ENCODE measurements at regions not wholly inside any gene's neighbourhood (a gene's known extent, or its start where the extent isn't known, plus 50 kb on each side); places are given as distances from the start of the nearest gene placed in this dataset.

DNA sequence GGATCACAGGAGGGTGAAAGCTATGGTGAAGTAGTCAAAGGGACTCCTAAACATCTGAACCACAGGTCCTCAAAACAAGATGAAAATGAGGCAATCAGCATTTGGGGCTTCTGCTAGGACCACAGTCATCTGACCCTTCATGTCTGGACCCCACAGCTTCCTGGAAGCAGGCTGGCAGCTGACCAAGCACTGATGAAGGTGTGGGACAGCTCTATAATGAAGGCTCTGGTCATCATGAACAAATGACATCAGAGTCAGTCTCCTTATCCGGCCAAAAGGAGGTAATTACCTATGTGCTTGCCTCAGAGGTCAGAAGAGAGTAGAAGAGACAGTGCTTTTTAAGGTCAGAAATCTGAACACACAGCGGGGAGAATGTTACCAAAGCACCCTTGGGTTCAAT is 101.2 kb upstream of the GNAO1 start:
- Mint-ChIP-seq H3K27me3 (ENCODE audit: low read depth in 2 of 2) (peaks cover 4 to 9% of the 10 kb centered on the region in 2 donors), H3K4me3 (no peak overlapping the region), H3K36me3 (no peaks in the 10 kb centered on the region), H3K9me3 (no peaks in the 10 kb centered on the region), H3K27ac (no peak overlapping the region), H3K4me1 (no peaks in the 10 kb centered on the region)
- ATAC-seq (no peak), DNase-seq (no peak)
- H3K4me1 ChIP-seq (ENCODE audit: control insufficient read depth, insufficient read depth, low read length), result no peaks in the 10 kb centered on the region
- H3K27ac ChIP-seq (ENCODE audit: low read length), result no peak overlapping the region
- 76% methylated on average over 2 of the region's 2 CpGs for WGBS (ENCODE audit: insufficient coverage)
- H3K27me3 ChIP-seq (ENCODE audit: control insufficient read depth, insufficient read depth, low read length), result no peaks in the 10 kb centered on the region
- TF ChIP-seq, protein P1, sequence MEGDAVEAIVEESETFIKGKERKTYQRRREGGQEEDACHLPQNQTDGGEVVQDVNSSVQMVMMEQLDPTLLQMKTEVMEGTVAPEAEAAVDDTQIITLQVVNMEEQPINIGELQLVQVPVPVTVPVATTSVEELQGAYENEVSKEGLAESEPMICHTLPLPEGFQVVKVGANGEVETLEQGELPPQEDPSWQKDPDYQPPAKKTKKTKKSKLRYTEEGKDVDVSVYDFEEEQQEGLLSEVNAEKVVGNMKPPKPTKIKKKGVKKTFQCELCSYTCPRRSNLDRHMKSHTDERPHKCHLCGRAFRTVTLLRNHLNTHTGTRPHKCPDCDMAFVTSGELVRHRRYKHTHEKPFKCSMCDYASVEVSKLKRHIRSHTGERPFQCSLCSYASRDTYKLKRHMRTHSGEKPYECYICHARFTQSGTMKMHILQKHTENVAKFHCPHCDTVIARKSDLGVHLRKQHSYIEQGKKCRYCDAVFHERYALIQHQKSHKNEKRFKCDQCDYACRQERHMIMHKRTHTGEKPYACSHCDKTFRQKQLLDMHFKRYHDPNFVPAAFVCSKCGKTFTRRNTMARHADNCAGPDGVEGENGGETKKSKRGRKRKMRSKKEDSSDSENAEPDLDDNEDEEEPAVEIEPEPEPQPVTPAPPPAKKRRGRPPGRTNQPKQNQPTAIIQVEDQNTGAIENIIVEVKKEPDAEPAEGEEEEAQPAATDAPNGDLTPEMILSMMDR (IDR thresholded peaks at IDR 0.05), result no peak
- H3K4me3 ChIP-seq (ENCODE audit: low read length), result no peak overlapping the region
- H3K9me3 ChIP-seq (ENCODE audit: control insufficient read depth, insufficient read depth, low read length), result no peaks in the 10 kb centered on the region
- intact Hi-C loops (cut with micrococcal nuclease), result no loop called here
- H3K36me3 ChIP-seq (ENCODE audit: control insufficient read depth, insufficient read depth, low read length), result no peaks in the 10 kb centered on the region

DNA sequence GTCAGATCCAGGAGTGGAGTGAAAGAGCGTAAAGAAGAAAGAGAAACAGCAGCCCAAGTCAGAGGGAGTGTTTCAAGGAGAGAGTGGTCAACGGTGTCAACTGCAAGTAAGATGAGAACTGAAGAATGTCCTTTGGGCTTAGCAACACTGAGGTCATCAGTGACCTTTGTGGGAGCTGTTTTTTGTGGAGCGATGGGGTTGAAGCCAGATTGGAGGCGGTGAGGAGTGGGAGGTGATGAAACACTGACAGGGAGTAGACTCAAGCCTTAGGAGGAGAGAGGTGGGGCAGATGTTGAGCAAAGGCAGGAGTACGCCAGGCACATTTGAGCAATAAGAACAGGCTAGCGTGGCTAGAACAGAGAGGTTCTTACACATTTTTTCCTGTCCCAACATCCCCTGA is 103.7 kb upstream of the GNAO1 start:
- Histone ChIP-seq H3K27ac (ENCODE audit: low read length) (no peak overlapping the region), H3K4me1 (ENCODE audit: control insufficient read depth, insufficient read depth, low read length) (no peaks in the 10 kb centered on the region), H3K4me3 (ENCODE audit: low read length) (no peak overlapping the region), H3K36me3 (ENCODE audit: control insufficient read depth, insufficient read depth, low read length) (no peaks in the 10 kb centered on the region), H3K27me3 (ENCODE audit: control insufficient read depth, insufficient read depth, low read length) (no peaks in the 10 kb centered on the region), H3K9me3 (ENCODE audit: control insufficient read depth, insufficient read depth, low read length) (no peaks in the 10 kb centered on the region)
- Mint-ChIP-seq H3K9me3 (no peaks in the 10 kb centered on the region), H3K4me1 (no peaks in the 10 kb centered on the region), H3K4me3 (no peak overlapping the region), H3K27ac (no peak overlapping the region), H3K36me3 (no peaks in the 10 kb centered on the region), H3K27me3 (ENCODE audit: low read depth in 2 of 2) (peaks cover 10 to 14% of the 10 kb centered on the region in 2 donors)
- 91% methylated on average over 6 of the region's 6 CpGs for whole genome bisulfite sequencing (ENCODE audit: insufficient coverage)
- intact Hi-C loops (cut with micrococcal nuclease), result no loop called here
- DNase-seq (no peak), ATAC-seq (no peak)
- TF ChIP-seq, protein P1 (IDR thresholded peaks at IDR 0.05), result no peak

DNA sequence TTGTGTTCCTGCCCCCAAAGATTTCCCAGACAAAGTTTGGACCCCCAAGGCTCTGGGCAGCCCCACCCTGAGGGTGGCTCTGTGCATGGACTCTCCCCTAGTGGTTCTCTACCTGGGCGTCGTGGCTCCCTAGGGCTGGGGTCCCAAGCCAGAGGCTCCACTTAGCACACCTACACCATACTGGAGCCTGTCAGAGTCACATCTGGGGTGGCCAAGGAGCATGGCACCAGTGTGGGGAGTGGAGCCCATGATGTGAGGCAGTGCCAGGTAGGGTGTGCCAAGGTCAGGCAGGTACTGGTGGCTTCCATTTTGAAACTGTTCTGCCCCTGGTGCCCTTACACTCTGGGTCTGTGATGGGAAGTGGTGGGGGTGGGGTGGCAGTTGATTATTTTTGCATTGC is 109.9 kb upstream of the GNAO1 start:
- ATAC-seq (no peak), DNase-seq (no peak)
- TF ChIP-seq, protein P1 (IDR thresholded peaks at IDR 0.05), result no peak
- Mint-ChIP-seq H3K36me3 (no peaks in the 10 kb centered on the region), H3K4me1 (no peaks in the 10 kb centered on the region), H3K4me3 (no peak overlapping the region), H3K27me3 (ENCODE audit: low read depth in 2 of 2) (peaks cover 6 to 13% of the 10 kb centered on the region in 2 donors), H3K27ac (no peak overlapping the region), H3K9me3 (no peaks in the 10 kb centered on the region)
- Histone ChIP-seq H3K4me3 (ENCODE audit: low read length) (no peak overlapping the region), H3K27ac (ENCODE audit: low read length) (no peak overlapping the region), H3K36me3 (ENCODE audit: control insufficient read depth, insufficient read depth, low read length) (no peaks in the 10 kb centered on the region), H3K4me1 (ENCODE audit: control insufficient read depth, insufficient read depth, low read length) (no peaks in the 10 kb centered on the region), H3K9me3 (ENCODE audit: control insufficient read depth, insufficient read depth, low read length) (no peaks in the 10 kb centered on the region), H3K27me3 (ENCODE audit: control insufficient read depth, insufficient read depth, low read length) (no peaks in the 10 kb centered on the region)
- intact Hi-C loops (cut with micrococcal nuclease), result no loop called here
- 92% methylated on average over 2 of the region's 2 CpGs for WGBS (ENCODE audit: insufficient coverage)

DNA sequence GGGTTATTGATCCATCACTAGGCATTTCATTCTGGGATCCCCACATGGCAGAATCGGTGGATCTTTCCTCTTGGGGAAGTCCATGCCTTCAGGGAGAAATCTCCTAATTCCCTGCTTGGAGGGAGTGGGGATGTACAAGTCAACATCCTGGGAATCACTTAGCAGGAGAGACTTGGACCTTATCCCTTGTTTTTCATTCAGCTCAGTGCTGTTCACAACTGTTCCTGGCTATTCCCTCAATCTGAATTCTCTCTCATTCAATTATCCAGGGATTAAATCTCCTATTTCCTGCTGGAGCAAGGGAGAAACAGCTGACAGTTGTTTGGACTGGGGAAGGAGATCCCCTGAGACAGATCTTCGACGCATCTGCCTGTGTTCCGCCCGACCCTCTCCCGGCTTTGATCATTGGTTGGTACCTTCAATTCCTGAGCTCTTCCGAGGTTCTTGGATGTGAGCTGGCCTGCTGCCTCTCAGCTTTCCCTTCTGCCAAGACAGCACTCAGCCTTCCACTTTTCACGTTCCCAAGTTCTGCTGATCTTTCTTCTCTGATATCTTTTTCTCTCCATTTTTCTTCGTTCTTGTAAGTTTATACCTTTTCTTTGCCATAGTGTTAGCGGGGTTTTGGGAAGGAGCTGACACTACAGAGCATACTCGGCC is 115.4 kb upstream of the GNAO1 start:
- no peak for DNase-seq
- Mint-ChIP-seq H3K36me3 (no peaks in the 10 kb centered on the region), H3K27ac (no peak overlapping the region), H3K9me3 (no peaks in the 10 kb centered on the region), H3K4me3 (no peak overlapping the region), H3K27me3 (ENCODE audit: low read depth in 2 of 2) (peaks cover 18 to 23% of the 10 kb centered on the region in 2 donors), H3K4me1 (no peaks in the 10 kb centered on the region)
- TF ChIP-seq, protein P1 (IDR thresholded peaks at IDR 0.05), result no peak
- no peak overlapping the region for H3K4me3 ChIP-seq (ENCODE audit: low read length)
- ATAC-seq, result no peak
- intact Hi-C loops (cut with micrococcal nuclease), result no loop called here
- 88% methylated on average over 11 of the region's 11 CpGs for WGBS (ENCODE audit: insufficient coverage)
- no peaks in the 10 kb centered on the region for H3K9me3 ChIP-seq (ENCODE audit: control insufficient read depth, insufficient read depth, low read length)
- no peaks in the 10 kb centered on the region for H3K36me3 ChIP-seq (ENCODE audit: control insufficient read depth, insufficient read depth, low read length)
- H3K27ac ChIP-seq (ENCODE audit: low read length), result no peak overlapping the region
- H3K27me3 ChIP-seq (ENCODE audit: control insufficient read depth, insufficient read depth, low read length), result peaks cover 3% of the 10 kb centered on the region
- no peaks in the 10 kb centered on the region for H3K4me1 ChIP-seq (ENCODE audit: control insufficient read depth, insufficient read depth, low read length)
